ENCODE measurements at regions not wholly inside any gene's neighbourhood (a gene's known extent, or its start where the extent isn't known, plus 50 kb on each side); places are given as distances from the start of the nearest gene placed in this dataset.
A peak's percentile ranks its signal among the peaks of the same experiment; 100 is the strongest.

- no peak for TF ChIP-seq CTCF (IDR thresholded peaks at IDR 0.05; ENCODE audit: insufficient read depth, low read depth, low read length)
- H3K4me3 ChIP-seq (ENCODE audit: low read depth, low read length) = no peak overlapping the region
- DNase-seq (ENCODE audit: low read depth) = no peak
These were observed 249.0 kb downstream of the TSHZ3 start for GRCh38 chr19:31100206-31100590.

- H3K4me3 ChIP-seq (ENCODE audit: low read depth, low read length) = no peak overlapping the region
- no peak for TF ChIP-seq CTCF (IDR thresholded peaks at IDR 0.05; ENCODE audit: insufficient read depth, low read depth, low read length)
- peak; percentile 12 for DNase-seq (ENCODE audit: low read depth)
These were observed 249.6 kb downstream of the TSHZ3 start for GRCh38 chr19:31099515-31100205.

GRCh38 chr19:31098836-31099235 lies 250.4 kb downstream of the TSHZ3 start:
- H3K4me3 ChIP-seq (ENCODE audit: low read depth, low read length) = no peak overlapping the region
- DNase-seq (ENCODE audit: low read depth) = no peak
- TF ChIP-seq CTCF (IDR thresholded peaks at IDR 0.05; ENCODE audit: insufficient read depth, low read depth, low read length) = no peak

- no peak overlapping the region for H3K4me3 ChIP-seq (ENCODE audit: low read depth, low read length)
- no peak for DNase-seq (ENCODE audit: low read depth)
- no peak for TF ChIP-seq CTCF (IDR thresholded peaks at IDR 0.05; ENCODE audit: insufficient read depth, low read depth, low read length)
These were observed 252.2 kb downstream of the TSHZ3 start for GRCh38 chr19:31096935-31097545.

GRCh38 chr19:31096062-31096830 lies 253.0 kb downstream of the TSHZ3 start:
- DNase-seq (ENCODE audit: low read depth) = no peak
- no peak overlapping the region for H3K4me3 ChIP-seq (ENCODE audit: low read depth, low read length)
- no peak for TF ChIP-seq CTCF (IDR thresholded peaks at IDR 0.05; ENCODE audit: insufficient read depth, low read depth, low read length)

- no peak for TF ChIP-seq CTCF (IDR thresholded peaks at IDR 0.05; ENCODE audit: insufficient read depth, low read depth, low read length)
- H3K4me3 ChIP-seq (ENCODE audit: low read depth, low read length) = no peak overlapping the region
- DNase-seq (ENCODE audit: low read depth) = no peak
These were observed 254.0 kb downstream of the TSHZ3 start for GRCh38 chr19:31095100-31095804.

All from fibroblast of villous mesenchyme (primary cell).